Mesenchymal stem cell (in vitro differentiated cells and primary cell): ENCODE measurements at regions not wholly inside any gene's neighbourhood (a gene's known extent, or its start where the extent isn't known, plus 50 kb on each side); places are given as distances from the start of the nearest gene placed in this dataset.

ENCODE experiments used
- DNase-seq: peaks from one replicate; pipeline ENCODE4 v3.0.0-alpha.2; 2013
- H2AFZ ChIP-seq: one replicate; pipeline ENCODE4 v1.6.1; 2013; ENCODE audit warnings: low read depth, mild to moderate bottlenecking, control low read depth, inconsistent platforms, low read length, moderate library complexity
- H2AK5ac ChIP-seq: 2 replicates; pipeline ENCODE4 v1.6.1; 2013; ENCODE audit warnings: low read length, moderate library complexity, mild to moderate bottlenecking, inconsistent platforms; ENCODE audit not compliant: severe bottlenecking
- H2BK120ac ChIP-seq: one replicate; pipeline ENCODE4 v1.6.1; 2013; ENCODE audit warnings: low read depth, mild to moderate bottlenecking, inconsistent platforms, low read length, moderate library complexity
- H2BK12ac ChIP-seq, 2 experiments: one replicate each; pipeline ENCODE4 v1.6.1; 2013; ENCODE audit warnings: inconsistent platforms in 2 of 2, low read length in 2 of 2, mild to moderate bottlenecking in 2 of 2, moderate library complexity in 2 of 2, control low read depth in 1 of 2
- H2BK15ac ChIP-seq: one replicate; pipeline ENCODE4 v1.6.1; 2013; ENCODE audit warnings: mild to moderate bottlenecking, low read depth, inconsistent platforms; ENCODE audit not compliant: poor library complexity, severe bottlenecking
- H2BK5ac ChIP-seq: 2 replicates; pipeline ENCODE4 v1.6.1; 2013; ENCODE audit warnings: low read depth, mild to moderate bottlenecking, low read length, control low read depth, inconsistent platforms; ENCODE audit not compliant: poor library complexity, severe bottlenecking
- H3K14ac ChIP-seq, 2 experiments: one replicate each; pipeline ENCODE4 v1.6.1; 2013; ENCODE audit warnings: inconsistent platforms in 2 of 2, low read length in 2 of 2, control low read depth in 1 of 2, mild to moderate bottlenecking in 1 of 2, moderate library complexity in 1 of 2
- H3K18ac ChIP-seq, 2 experiments: one replicate each; pipeline ENCODE4 v1.6.1; 2013; ENCODE audit warnings: inconsistent platforms in 2 of 2, low read length in 2 of 2, control low read depth in 1 of 2, low read depth in 1 of 2, mild to moderate bottlenecking in 1 of 2
- H3K23ac ChIP-seq, 2 experiments: one replicate each; pipeline ENCODE4 v1.6.1; 2013; ENCODE audit warnings: inconsistent platforms in 2 of 2, low read length in 2 of 2, mild to moderate bottlenecking in 2 of 2, moderate library complexity in 2 of 2, control low read depth in 1 of 2
- H3K27ac ChIP-seq: 2 replicates; pipeline ENCODE4 v1.5.1; 2013; ENCODE audit warnings: mild to moderate bottlenecking, moderate library complexity, low read length, control low read depth, inconsistent platforms; ENCODE audit not compliant: poor library complexity, severe bottlenecking
- H3K27me3 ChIP-seq, 2 experiments: 2 replicates each; pipeline versions ENCODE4 v1.6.1 to v1.7.0; 2013; ENCODE audit warnings: low read length in 2 of 2, mild to moderate bottlenecking in 2 of 2, moderate library complexity in 2 of 2, control low read depth in 1 of 2, inconsistent platforms in 1 of 2; ENCODE audit not compliant: control insufficient read depth in 1 of 2, insufficient read depth in 1 of 2
- H3K36me3 ChIP-seq, 2 experiments: 2 replicates each; pipeline versions ENCODE4 v1.6.1 to v1.7.0; 2013; ENCODE audit warnings: low read length in 2 of 2, control low read depth in 1 of 2, inconsistent platforms in 1 of 2, low read depth in 1 of 2, mild to moderate bottlenecking in 1 of 2; ENCODE audit not compliant: insufficient read depth in 2 of 2, control insufficient read depth in 1 of 2
- H3K4ac ChIP-seq, 2 experiments: one replicate each; pipeline ENCODE4 v1.6.1; 2013; ENCODE audit warnings: inconsistent platforms in 2 of 2, low read length in 2 of 2, mild to moderate bottlenecking in 2 of 2, moderate library complexity in 2 of 2, control low read depth in 1 of 2, low read depth in 1 of 2
- H3K4me1 ChIP-seq: 2 replicates; pipeline ENCODE4 v1.6.1; 2013; ENCODE audit warnings: low read depth, low read length, control low read depth; ENCODE audit not compliant: control insufficient read depth, insufficient read depth
- H3K4me2 ChIP-seq: 2 replicates; pipeline ENCODE4 v1.6.1; 2013; ENCODE audit warnings: low read length, mild to moderate bottlenecking, inconsistent platforms; ENCODE audit not compliant: poor library complexity, severe bottlenecking
- H3K4me3 ChIP-seq, 2 experiments: 2 replicates each; pipeline versions ENCODE4 v1.5.1 to v1.7.0; 2013; ENCODE audit warnings: low read length in 2 of 2, mild to moderate bottlenecking in 2 of 2, control low read depth in 1 of 2, low read depth in 1 of 2; ENCODE audit not compliant: insufficient read depth in 1 of 2
- H3K79me1 ChIP-seq: replicated peaks from 2 replicates; pipeline ENCODE4 v1.6.1; 2013; ENCODE audit warnings: mild to moderate bottlenecking, control low read depth, low read length, inconsistent platforms; ENCODE audit not compliant: poor library complexity, severe bottlenecking
- H3K9ac ChIP-seq: 2 replicates; pipeline ENCODE4 v1.7.0; 2013; ENCODE audit warnings: mild to moderate bottlenecking, low read length, moderate library complexity
- H3K9me3 ChIP-seq: 2 replicates; pipeline ENCODE4 v1.7.0; 2013; ENCODE audit warnings: mild to moderate bottlenecking, low read length; ENCODE audit not compliant: control insufficient read depth
- H4K8ac ChIP-seq: one replicate; pipeline ENCODE4 v1.6.1; 2013; ENCODE audit warnings: inconsistent platforms, mild to moderate bottlenecking, low read length, moderate library complexity
- H4K91ac ChIP-seq: one replicate; pipeline ENCODE4 v1.6.1; 2013; ENCODE audit warnings: mild to moderate bottlenecking, low read length, inconsistent platforms
- WGBS: methylation state at CpG from one replicate; pipeline ENCODE4 v1.1.7; 2013; ENCODE audit warnings: mixed read lengths; 5-methylcytosine and 5-hydroxymethylcytosine counted together

DNA sequence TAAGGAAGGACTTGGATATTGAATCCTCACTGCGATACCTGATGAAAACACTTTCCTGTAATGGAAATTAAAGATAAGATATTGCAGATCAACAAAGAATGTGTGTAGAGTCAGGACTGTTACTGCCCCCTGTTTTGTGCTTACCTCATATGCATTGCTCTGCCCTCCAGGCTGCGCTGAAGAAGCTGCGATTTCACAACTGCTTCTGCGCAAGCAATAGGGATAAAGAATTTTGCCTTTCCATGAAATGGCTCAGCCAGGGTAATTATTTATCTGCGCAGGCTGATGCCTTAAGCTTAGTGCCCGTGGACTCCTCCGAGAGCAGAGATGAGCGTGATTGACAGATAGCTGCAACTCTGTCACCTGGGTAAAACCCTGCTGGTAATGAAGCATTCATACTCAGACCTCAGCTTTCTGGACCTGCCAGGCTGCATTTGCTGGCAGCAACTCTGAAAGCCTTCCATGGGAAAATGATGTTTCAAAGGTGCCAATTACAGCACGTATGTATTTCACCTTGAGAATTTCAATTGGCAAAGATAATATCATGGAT lies 370.6 kb downstream of the SAMD5 start:
- H3K27ac ChIP-seq = no peak overlapping the region
- no peak for DNase-seq

DNA sequence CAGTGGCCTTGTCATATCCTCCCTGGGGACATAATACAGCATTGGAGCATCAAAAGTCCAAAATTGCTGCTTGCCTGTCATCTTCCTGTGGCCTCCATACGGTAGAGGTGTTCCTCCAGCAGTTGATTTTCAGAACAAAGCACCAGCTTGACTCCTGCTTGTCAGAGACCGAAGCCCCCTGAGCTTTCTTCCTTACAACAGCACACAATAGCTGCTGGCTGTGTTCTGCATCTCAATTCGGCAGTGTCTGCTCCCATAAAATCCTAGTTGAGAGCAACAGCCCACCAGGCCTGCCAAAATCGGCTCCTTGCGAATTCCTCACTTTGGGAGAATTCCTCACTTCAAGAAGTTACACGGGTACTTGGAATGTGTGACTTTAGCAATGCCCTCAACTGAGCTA lies 372.9 kb downstream of the SAMD5 start:
- Histone ChIP-seq H3K27ac (no peak overlapping the region), H2AFZ (no peak overlapping the region), H3K9me3 (peaks cover 5% of the 10 kb centered on the region), H2BK12ac (no peak overlapping the region), H2BK15ac (no peak overlapping the region), H2AK5ac (no peak overlapping the region), H2BK120ac (no peak overlapping the region), H3K79me1 (no peaks in the 10 kb centered on the region), H3K14ac (no peak overlapping the region), H2BK5ac (no peak overlapping the region), H3K9ac (no peak overlapping the region), H3K36me3 (no peaks in the 10 kb centered on the region), H4K91ac (no peak overlapping the region), H3K18ac (no peak overlapping the region), H3K27me3 (no peaks in the 10 kb centered on the region), H3K4me3 (no peak overlapping the region), H3K4ac (no peak overlapping the region), H3K4me1 (no peaks in the 10 kb centered on the region), H3K4me2 (no peak overlapping the region), H3K23ac (no peak overlapping the region), H4K8ac (no peak overlapping the region)
- WGBS = 90% methylated on average over 6 of the region's 6 CpGs
- no peak for DNase-seq

More for the DNA sequence above, 370.6 kb downstream of the SAMD5 start:
- no peak overlapping the region for H2BK5ac ChIP-seq
- H2AFZ ChIP-seq = no peak overlapping the region
- WGBS = 87% methylated on average over 9 of the region's 9 CpGs
- no peak overlapping the region for H3K14ac ChIP-seq
- H3K23ac ChIP-seq = no peak overlapping the region
- H3K4me3 ChIP-seq = no peak overlapping the region
- no peak overlapping the region for H4K91ac ChIP-seq
- H3K79me1 ChIP-seq = no peaks in the 10 kb centered on the region
- H3K36me3 ChIP-seq = no peaks in the 10 kb centered on the region
- no peak overlapping the region for H3K4me2 ChIP-seq
- no peaks in the 10 kb centered on the region for H3K4me1 ChIP-seq
- H3K9ac ChIP-seq = no peak overlapping the region
- H2BK120ac ChIP-seq = no peak overlapping the region
- no peak overlapping the region for H2BK15ac ChIP-seq
- H3K4ac ChIP-seq = no peak overlapping the region
- no peak overlapping the region for H2BK12ac ChIP-seq
- no peak overlapping the region for H4K8ac ChIP-seq
- H3K27me3 ChIP-seq = no peaks in the 10 kb centered on the region
- H3K9me3 ChIP-seq = peaks cover 4% of the 10 kb centered on the region
- no peak overlapping the region for H3K18ac ChIP-seq
- no peak overlapping the region for H2AK5ac ChIP-seq

GRCh38 chr6:147888374-147888773 lies 379.9 kb downstream of the SAMD5 start:
- Histone ChIP-seq H2BK5ac (no peak overlapping the region), H3K36me3 (no peaks in the 10 kb centered on the region), H3K79me1 (no peaks in the 10 kb centered on the region), H3K27me3 (no peaks in the 10 kb centered on the region), H3K23ac (no peak overlapping the region), H4K91ac (no peak overlapping the region), H2BK120ac (no peak overlapping the region), H3K27ac (no peak overlapping the region), H2BK15ac (no peak overlapping the region), H3K4me1 (peaks cover 2% of the 10 kb centered on the region), H3K14ac (no peak overlapping the region), H4K8ac (no peak overlapping the region), H2AFZ (no peak overlapping the region), H2AK5ac (no peak overlapping the region), H3K18ac (no peak overlapping the region), H3K4me3 (no peak overlapping the region), H2BK12ac (no peak overlapping the region), H3K4ac (no peak overlapping the region), H3K4me2 (no peak overlapping the region), H3K9ac (no peak overlapping the region), H3K9me3 (peaks cover 16% of the 10 kb centered on the region)
- no peak for DNase-seq
- WGBS = 66% methylated on average over 2 of the region's 2 CpGs

DNA sequence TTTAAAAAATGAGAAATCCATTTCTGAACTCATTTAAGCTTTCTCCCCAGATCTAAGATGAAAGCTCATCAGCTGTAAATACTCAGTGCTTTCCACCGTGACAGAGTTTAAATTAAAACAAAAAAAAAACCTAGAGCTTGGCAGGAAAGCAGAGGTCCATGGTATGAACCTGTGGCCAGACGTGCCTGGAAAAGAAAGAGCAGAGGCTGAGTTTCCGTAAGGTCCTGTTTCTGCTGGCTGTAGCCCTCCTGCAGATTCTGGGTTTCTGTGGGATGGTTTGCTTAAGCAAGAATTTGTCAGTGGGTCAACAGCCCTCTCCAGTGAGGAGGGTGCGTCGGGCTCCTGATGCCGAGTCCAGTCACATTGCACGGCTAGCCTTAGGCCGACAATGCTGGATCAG lies 383.2 kb downstream of the SAMD5 start:
- no peak overlapping the region for H2AK5ac ChIP-seq
- H3K9me3 ChIP-seq = peaks cover 12% of the 10 kb centered on the region
- no peak overlapping the region for H4K91ac ChIP-seq
- H3K4ac ChIP-seq = no peak overlapping the region
- no peak overlapping the region for H2BK12ac ChIP-seq
- no peak overlapping the region for H2BK15ac ChIP-seq
- H3K27me3 ChIP-seq = no peaks in the 10 kb centered on the region
- no peak overlapping the region for H3K18ac ChIP-seq
- H3K36me3 ChIP-seq = no peaks in the 10 kb centered on the region
- no peak overlapping the region for H3K9ac ChIP-seq
- H3K23ac ChIP-seq = no peak overlapping the region
- H3K4me2 ChIP-seq = no peak overlapping the region
- no peak overlapping the region for H3K27ac ChIP-seq
- H3K79me1 ChIP-seq = no peaks in the 10 kb centered on the region
- no peak overlapping the region for H3K4me3 ChIP-seq
- 83% methylated on average over 8 of the region's 8 CpGs for WGBS
- DNase-seq = no peak
- H3K14ac ChIP-seq = no peak overlapping the region
- H4K8ac ChIP-seq = no peak overlapping the region
- no peak overlapping the region for H2AFZ ChIP-seq
- no peak overlapping the region for H2BK5ac ChIP-seq
- H2BK120ac ChIP-seq = no peak overlapping the region
- peaks cover 2% of the 10 kb centered on the region for H3K4me1 ChIP-seq
